H9 (cell line): ENCODE measurements at regions not wholly inside any gene's neighbourhood (a gene's known extent, or its start where the extent isn't known, plus 50 kb on each side); places are given as distances from the start of the nearest gene placed in this dataset.

ENCODE experiments used
- DNase-seq: peaks from one replicate; pipeline ENCODE4 v3.0.0-alpha.2; 2017
- H2AFZ ChIP-seq: one replicate; pipeline ENCODE4 v1.6.1; 2013; ENCODE audit warnings: mild to moderate bottlenecking, low read length, control low read depth, moderate library complexity
- H2AK5ac ChIP-seq: 2 replicates; pipeline ENCODE4 v1.6.1; 2013; ENCODE audit warnings: low read length, control low read depth, mixed read lengths; ENCODE audit not compliant: insufficient read length
- H2BK120ac ChIP-seq: one replicate; pipeline ENCODE4 v1.6.1; 2013; ENCODE audit warnings: low read depth, mild to moderate bottlenecking, low read length, control low read depth, inconsistent platforms; ENCODE audit not compliant: poor library complexity, severe bottlenecking
- H2BK12ac ChIP-seq: 2 replicates; pipeline ENCODE4 v1.6.1; 2013; ENCODE audit warnings: low read length, control low read depth, mixed read lengths, low read depth; ENCODE audit not compliant: insufficient read length
- H2BK15ac ChIP-seq: 2 replicates; pipeline ENCODE4 v1.6.1; 2013; ENCODE audit warnings: low read depth, low read length, control low read depth
- H2BK20ac ChIP-seq: one replicate; pipeline ENCODE4 v1.6.1; 2013; ENCODE audit warnings: low read depth, mild to moderate bottlenecking, low read length, control low read depth, inconsistent platforms; ENCODE audit not compliant: poor library complexity, severe bottlenecking
- H2BK5ac ChIP-seq: 2 replicates; pipeline ENCODE4 v1.6.1; 2013; ENCODE audit warnings: low read length, control low read depth, mixed read lengths; ENCODE audit not compliant: insufficient read length
- H3K14ac ChIP-seq: 2 replicates; pipeline ENCODE4 v1.6.1; 2013; ENCODE audit warnings: low read length, control low read depth; ENCODE audit not compliant: insufficient read depth
- H3K18ac ChIP-seq: 2 replicates; pipeline ENCODE4 v1.6.1; 2013; ENCODE audit warnings: low read depth, mild to moderate bottlenecking, mixed read lengths, low read length, control low read depth; ENCODE audit not compliant: insufficient read length
- H3K23ac ChIP-seq: 2 replicates; pipeline ENCODE4 v1.6.1; 2013; ENCODE audit warnings: low read length, control low read depth, mixed read lengths, low read depth; ENCODE audit not compliant: insufficient read length
- H3K23me2 ChIP-seq: 2 replicates; pipeline ENCODE4 v1.6.1; 2013; ENCODE audit warnings: low read depth, mild to moderate bottlenecking, mixed read lengths, low read length, control low read depth; ENCODE audit not compliant: insufficient read length, poor library complexity, severe bottlenecking
- H3K27ac ChIP-seq: 2 replicates; pipeline ENCODE4 v1.5.1; 2013; ENCODE audit warnings: low read length, control low read depth, mixed read lengths, low read depth; ENCODE audit not compliant: insufficient read length
- H3K27me3 ChIP-seq: 2 replicates; pipeline ENCODE4 v1.6.1; 2013; ENCODE audit warnings: low read length, control low read depth, inconsistent platforms; ENCODE audit not compliant: insufficient read depth
- H3K4ac ChIP-seq: 2 replicates; pipeline ENCODE4 v1.6.1; 2013; ENCODE audit warnings: low read depth, mild to moderate bottlenecking, control low read depth, inconsistent platforms, low read length, moderate library complexity
- H3K4me1 ChIP-seq: 2 replicates; pipeline ENCODE4 v1.6.1; 2013; ENCODE audit warnings: low read length, control low read depth, inconsistent platforms; ENCODE audit not compliant: insufficient read depth
- H3K4me2 ChIP-seq: 2 replicates; pipeline ENCODE4 v1.6.1; 2013; ENCODE audit warnings: low read length, control low read depth, mixed read lengths; ENCODE audit not compliant: insufficient read length, insufficient read depth
- H3K56ac ChIP-seq: 2 replicates; pipeline ENCODE4 v1.6.1; 2013; ENCODE audit warnings: low read depth, mild to moderate bottlenecking, mixed read lengths, low read length, control low read depth; ENCODE audit not compliant: insufficient read length
- H3K79me1 ChIP-seq: 2 replicates; pipeline ENCODE4 v1.6.1; 2013; ENCODE audit warnings: low read depth, mild to moderate bottlenecking, moderate library complexity, low read length, control low read depth, inconsistent platforms; ENCODE audit not compliant: insufficient read depth, poor library complexity, severe bottlenecking
- H3K79me2 ChIP-seq: 2 replicates; pipeline ENCODE4 v1.6.1; 2013; ENCODE audit warnings: low read length, control low read depth, inconsistent platforms; ENCODE audit not compliant: insufficient read depth
- H3K9ac ChIP-seq: 2 replicates; pipeline ENCODE4 v1.6.1; 2013; ENCODE audit warnings: low read length, control low read depth, mixed read lengths; ENCODE audit not compliant: insufficient read length; ENCODE audit errors: extremely low read depth
- H3K9me3 ChIP-seq: one replicate; pipeline ENCODE4 v1.6.1; 2013; ENCODE audit warnings: low read depth, low read length, inconsistent platforms; ENCODE audit not compliant: control insufficient read depth
- H3T11ph ChIP-seq: one replicate; pipeline ENCODE4 v1.6.1; 2013; ENCODE audit warnings: mild to moderate bottlenecking, low read length, control low read depth, inconsistent platforms
- H4K20me1 ChIP-seq: one replicate; pipeline ENCODE4 v1.6.1; 2013; ENCODE audit not compliant: control insufficient read depth, insufficient read length, insufficient read depth
- H4K5ac ChIP-seq: 2 replicates; pipeline ENCODE4 v1.6.1; 2013; ENCODE audit warnings: low read depth, mild to moderate bottlenecking, mixed read lengths, low read length, control low read depth; ENCODE audit not compliant: insufficient read length
- H4K8ac ChIP-seq: replicated peaks from 2 replicates; pipeline ENCODE4 v1.6.1; 2013; ENCODE audit warnings: low read length, control low read depth, mixed read lengths, low read depth; ENCODE audit not compliant: insufficient read length
- H4K91ac ChIP-seq: 2 replicates; pipeline ENCODE4 v1.6.1; 2013; ENCODE audit warnings: low read depth, mild to moderate bottlenecking, moderate library complexity, mixed read lengths, low read length, control low read depth; ENCODE audit not compliant: insufficient read length
- H3K27ac Mint-ChIP-seq, 3 experiments: 2 replicates in 2 of 3; 3 replicates in 1 of 3; pipeline ENCODE4 v1.8.0; 2020 to 2021; ENCODE audit warnings: mixed read lengths in 3 of 3, mild to moderate bottlenecking in 1 of 3, moderate library complexity in 1 of 3
- H3K27me3 Mint-ChIP-seq: 2 replicates; pipeline ENCODE4 v1.8.0; 2021; ENCODE audit warnings: low read depth, mild to moderate bottlenecking, moderate library complexity, mixed read lengths
- H3K36me3 Mint-ChIP-seq, 3 experiments: 2 replicates in 2 of 3; 3 replicates in 1 of 3; pipeline ENCODE4 v1.8.0; 2020 to 2021; ENCODE audit warnings: low read depth in 3 of 3, mixed read lengths in 3 of 3; ENCODE audit not compliant: insufficient read depth in 1 of 3
- H3K4me1 Mint-ChIP-seq, 2 experiments: 2 replicates each; pipeline ENCODE4 v1.8.0; 2020; ENCODE audit warnings: mixed read lengths in 2 of 2
- H3K4me3 Mint-ChIP-seq, 2 experiments: 2 replicates in 1 of 2; 3 replicates in 1 of 2; pipeline ENCODE4 v1.8.0; 2020 to 2021; ENCODE audit warnings: mild to moderate bottlenecking in 2 of 2, mixed read lengths in 2 of 2, moderate library complexity in 1 of 2
- H3K9me3 Mint-ChIP-seq, 2 experiments: 2 replicates in 1 of 2; 3 replicates in 1 of 2; pipeline ENCODE4 v1.8.0; 2020; ENCODE audit warnings: mild to moderate bottlenecking in 2 of 2, mixed read lengths in 2 of 2, moderate library complexity in 1 of 2
- TF ChIP-seq, protein P1 (sequence below): fragments of 200-600 bp; sonication (generic); conservative IDR thresholded peaks from 3 replicates; pipeline ENCODE4 v1.8.0; 2021; ENCODE audit warnings: antibody characterized with exemption, mild to moderate bottlenecking

DNA sequence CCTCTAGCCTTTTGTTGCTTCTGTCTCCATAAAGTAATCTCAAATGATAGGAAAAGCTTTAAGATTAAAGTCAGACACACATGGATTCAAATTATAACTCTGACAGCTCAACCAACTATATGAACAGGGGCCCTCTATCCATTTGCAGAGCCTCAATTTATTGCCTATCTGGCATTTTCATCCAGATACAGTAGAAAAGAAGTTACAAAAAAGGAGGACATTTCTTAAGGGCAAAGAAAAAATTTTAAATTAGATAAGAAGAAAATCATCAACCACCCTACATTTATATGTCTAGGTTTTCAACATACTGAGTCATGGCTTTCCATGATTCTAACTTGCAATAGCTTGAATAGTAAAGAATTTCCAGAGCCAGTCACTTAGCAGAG, 567.2 kb downstream of the CAAP1 start:
- Histone ChIP-seq H3K23ac (no peak overlapping the region), H3K9ac (no peak overlapping the region), H3T11ph (no peak overlapping the region), H3K79me1 (no peaks in the 10 kb centered on the region), H2AK5ac (no peak overlapping the region), H2BK15ac (no peak overlapping the region), H3K4ac (no peak overlapping the region), H2BK12ac (no peak overlapping the region), H3K9me3 (no peaks in the 10 kb centered on the region), H2BK20ac (no peak overlapping the region), H3K18ac (no peak overlapping the region), H2BK120ac (no peak overlapping the region), H3K27me3 (no peaks in the 10 kb centered on the region), H2BK5ac (no peak overlapping the region), H3K23me2 (no peaks in the 10 kb centered on the region), H3K56ac (no peak overlapping the region), H3K27ac (no peak overlapping the region), H3K4me2 (no peak overlapping the region), H4K5ac (no peak overlapping the region), H4K20me1 (no peaks in the 10 kb centered on the region), H4K91ac (no peak overlapping the region), H4K8ac (no peak overlapping the region), H2AFZ (no peak overlapping the region), H3K14ac (no peak overlapping the region), H3K4me1 (no peaks in the 10 kb centered on the region), H3K79me2 (no peaks in the 10 kb centered on the region)
- Mint-ChIP-seq H3K9me3 (no peaks in the 10 kb centered on the region; a peak in 1 of 5 replicates), H3K27me3 (no peaks in the 10 kb centered on the region), H3K36me3 (peaks cover 0 to 4% (median 0%) of the 10 kb centered on the region in 3 experiments; a peak in 1 of 7 replicates), H3K4me3 (no peak overlapping the region), H3K4me1 (peaks cover 0 to 2% of the 10 kb centered on the region in 2 experiments; a peak in 1 of 4 replicates), H3K27ac (no peak overlapping the region)
- TF ChIP-seq, protein P1, sequence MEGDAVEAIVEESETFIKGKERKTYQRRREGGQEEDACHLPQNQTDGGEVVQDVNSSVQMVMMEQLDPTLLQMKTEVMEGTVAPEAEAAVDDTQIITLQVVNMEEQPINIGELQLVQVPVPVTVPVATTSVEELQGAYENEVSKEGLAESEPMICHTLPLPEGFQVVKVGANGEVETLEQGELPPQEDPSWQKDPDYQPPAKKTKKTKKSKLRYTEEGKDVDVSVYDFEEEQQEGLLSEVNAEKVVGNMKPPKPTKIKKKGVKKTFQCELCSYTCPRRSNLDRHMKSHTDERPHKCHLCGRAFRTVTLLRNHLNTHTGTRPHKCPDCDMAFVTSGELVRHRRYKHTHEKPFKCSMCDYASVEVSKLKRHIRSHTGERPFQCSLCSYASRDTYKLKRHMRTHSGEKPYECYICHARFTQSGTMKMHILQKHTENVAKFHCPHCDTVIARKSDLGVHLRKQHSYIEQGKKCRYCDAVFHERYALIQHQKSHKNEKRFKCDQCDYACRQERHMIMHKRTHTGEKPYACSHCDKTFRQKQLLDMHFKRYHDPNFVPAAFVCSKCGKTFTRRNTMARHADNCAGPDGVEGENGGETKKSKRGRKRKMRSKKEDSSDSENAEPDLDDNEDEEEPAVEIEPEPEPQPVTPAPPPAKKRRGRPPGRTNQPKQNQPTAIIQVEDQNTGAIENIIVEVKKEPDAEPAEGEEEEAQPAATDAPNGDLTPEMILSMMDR: no peak
- no peak for DNase-seq
